IMR-90 (cell line): ENCODE measurements at regions not wholly inside any gene's neighbourhood (a gene's known extent, or its start where the extent isn't known, plus 50 kb on each side); places are given as distances from the start of the nearest gene placed in this dataset.

Experiments used
- ATAC-seq: fragments of 200-7000 bp; cut with Tn5 transposase; 2 replicates; pipeline ENCODE4 v1.9.1; 2020; ENCODE audit warnings: low read depth, mild to moderate bottlenecking, moderate library complexity
- BruUV-seq: library from RNA; stranded (reverse); fragments of 400-500 nt; replicated peaks from 2 replicates; lab custom pipeline; 2021; lab: Mats Ljungman, UMichigan
- CTCF ChIA-PET: fragments of 300-600 bp; formaldehyde crosslinking; extraction: SDS; loops from one replicate; lab custom pipeline; 2021; ENCODE audit warnings: antibody characterized with exemption; lab: Yijun Ruan, JAX
- POLR2A ChIA-PET: fragments of 300-600 bp; sonication (Branson Sonifier 250); formaldehyde crosslinking; loops from one replicate; lab custom pipeline; 2022; ENCODE audit warnings: antibody characterized with exemption; ENCODE audit not compliant: unreplicated experiment; lab: Charles Lee
- DNase-seq: peaks from one replicate; pipeline ENCODE4 v3.0.0; 2013
- H2AFZ ChIP-seq: replicated peaks from 2 replicates; pipeline ENCODE3; 2013; ENCODE audit warnings: low read length, mild to moderate bottlenecking; ENCODE audit not compliant: poor library complexity
- H2AK5ac ChIP-seq: 2 replicates; pipeline ENCODE4 v1.6.1; 2013; ENCODE audit warnings: low read depth, low read length, inconsistent platforms
- H2AK9ac ChIP-seq: replicated peaks from 2 replicates; pipeline ENCODE3; 2013; ENCODE audit warnings: mild to moderate bottlenecking, low read depth, low read length, moderate library complexity; ENCODE audit not compliant: poor library complexity
- H2BK120ac ChIP-seq: 2 replicates; pipeline ENCODE4 v1.6.1; 2013; ENCODE audit warnings: low read depth, low read length, inconsistent platforms
- H2BK15ac ChIP-seq: 3 replicates; pipeline ENCODE4 v1.6.1; 2013; ENCODE audit warnings: low read depth, low read length, inconsistent platforms
- H2BK20ac ChIP-seq: 2 replicates; pipeline ENCODE4 v1.6.1; 2013; ENCODE audit warnings: low read depth, mild to moderate bottlenecking, inconsistent platforms, low read length, moderate library complexity
- H2BK5ac ChIP-seq: 2 replicates; pipeline ENCODE4 v1.6.1; 2013; ENCODE audit warnings: mild to moderate bottlenecking, low read depth, low read length, inconsistent platforms; ENCODE audit not compliant: poor library complexity, severe bottlenecking
- H3K14ac ChIP-seq: replicated peaks from 2 replicates; pipeline ENCODE4 v1.6.1; 2013; ENCODE audit warnings: low read depth, low read length, inconsistent platforms
- H3K18ac ChIP-seq: 2 replicates; pipeline ENCODE4 v1.6.1; 2013; ENCODE audit warnings: low read depth, low read length, control low read depth
- H3K23ac ChIP-seq: 2 replicates; pipeline ENCODE4 v1.6.1; 2013; ENCODE audit warnings: low read depth, low read length, inconsistent platforms
- H3K27ac ChIP-seq: 2 replicates; pipeline ENCODE4 v1.5.1; 2013; ENCODE audit warnings: mild to moderate bottlenecking, control low read depth, low read length; ENCODE audit not compliant: insufficient read depth
- H3K27me3 ChIP-seq: 2 replicates; pipeline ENCODE4 v1.6.1; 2013; ENCODE audit warnings: low read length; ENCODE audit not compliant: control insufficient read depth, insufficient read depth
- H3K36me3 ChIP-seq: 2 replicates; pipeline ENCODE4 v1.6.1; 2013; ENCODE audit warnings: low read length, mixed read lengths; ENCODE audit not compliant: control insufficient read depth, insufficient read depth
- H3K4ac ChIP-seq: 2 replicates; pipeline ENCODE4 v1.6.1; 2013; ENCODE audit warnings: low read depth, low read length, inconsistent platforms
- H3K4me1 ChIP-seq: 2 replicates; pipeline ENCODE4 v1.6.1; 2013; ENCODE audit warnings: low read length, mixed read lengths; ENCODE audit not compliant: control insufficient read depth, insufficient read depth
- H3K4me2 ChIP-seq: 2 replicates; pipeline ENCODE4 v1.6.1; 2013; ENCODE audit warnings: low read depth, mild to moderate bottlenecking, control low read depth, low read length, moderate library complexity
- H3K4me3 ChIP-seq: 2 replicates; pipeline ENCODE4 v1.5.1; 2013; ENCODE audit warnings: low read depth, mild to moderate bottlenecking, control low read depth, low read length, moderate library complexity; ENCODE audit not compliant: insufficient read depth
- H3K56ac ChIP-seq: 2 replicates; pipeline ENCODE4 v1.6.1; 2013; ENCODE audit warnings: low read length, inconsistent platforms; ENCODE audit not compliant: insufficient read depth; ENCODE audit errors: extremely low read depth
- H3K79me1 ChIP-seq, 2 experiments: 2 replicates each; pipeline ENCODE4 v1.6.1; 2013; ENCODE audit warnings: low read length in 2 of 2, inconsistent platforms in 1 of 2, low read depth in 1 of 2
- H3K9ac ChIP-seq: 2 replicates; pipeline ENCODE4 v1.6.1; 2013; ENCODE audit warnings: low read depth, low read length, control low read depth
- H3K9me1 ChIP-seq: 2 replicates; pipeline ENCODE4 v1.6.1; 2013; ENCODE audit warnings: low read length, inconsistent platforms; ENCODE audit not compliant: insufficient read depth
- H3K9me3 ChIP-seq: 2 replicates; pipeline ENCODE4 v1.6.1; 2013; ENCODE audit warnings: low read length; ENCODE audit not compliant: control insufficient read depth, insufficient read depth
- H4K20me1 ChIP-seq: 2 replicates; pipeline ENCODE4 v1.6.1; 2013; ENCODE audit warnings: low read length, inconsistent platforms; ENCODE audit not compliant: insufficient read depth
- H4K5ac ChIP-seq: 2 replicates; pipeline ENCODE4 v1.6.1; 2013; ENCODE audit warnings: mild to moderate bottlenecking, low read depth, low read length, control low read depth
- H4K8ac ChIP-seq, 2 experiments: 2 replicates each; pipeline ENCODE4 v1.6.1; 2013; ENCODE audit warnings: low read depth in 2 of 2, low read length in 2 of 2, control low read depth in 1 of 2, inconsistent platforms in 1 of 2
- H4K91ac ChIP-seq: 2 replicates; pipeline ENCODE4 v1.6.1; 2013; ENCODE audit warnings: low read depth, low read length, inconsistent platforms; ENCODE audit not compliant: insufficient read depth
- BHLHE40 ChIP-seq: fragments of 150-350 bp; IDR thresholded peaks from 2 replicates; pipeline ENCODE4 v1.6.1; 2016; ENCODE audit warnings: mild to moderate bottlenecking, low read depth, low read length
- CEBPB ChIP-seq: IDR thresholded peaks from 2 replicates; pipeline ENCODE4 v1.6.1; 2012; ENCODE audit warnings: low read depth, low read length, improper control_type of control experiment
- CHD1 ChIP-seq: IDR thresholded peaks from 2 replicates; pipeline ENCODE4 v1.6.1; 2012; ENCODE audit warnings: low read depth, low read length, improper control_type of control experiment
- ELK1 ChIP-seq: fragments of 150-350 bp; IDR thresholded peaks from 2 replicates; pipeline ENCODE4 v1.6.1; 2016; ENCODE audit warnings: low read depth, mild to moderate bottlenecking, low read length, moderate library complexity, borderline replicate concordance
- FOS ChIP-seq: fragments of 150-350 bp; IDR thresholded peaks from 2 replicates; pipeline ENCODE4 v1.6.1; 2016; ENCODE audit warnings: low read depth, low read length
- MAFK ChIP-seq: IDR thresholded peaks from 2 replicates; pipeline ENCODE4 v1.6.1; 2012; ENCODE audit warnings: low read depth, low read length, improper control_type of control experiment
- MAZ ChIP-seq: IDR thresholded peaks from 2 replicates; pipeline ENCODE4 v1.6.1; 2012; ENCODE audit warnings: low read depth, mild to moderate bottlenecking, low read length, improper control_type of control experiment, moderate library complexity, borderline replicate concordance
- MXI1 ChIP-seq: IDR thresholded peaks from 2 replicates; pipeline ENCODE4 v1.6.1; 2012; ENCODE audit warnings: low read depth, mild to moderate bottlenecking, low read length, moderate library complexity, borderline replicate concordance
- NFE2L2 ChIP-seq: fragments of 150-350 bp; IDR thresholded peaks from 2 replicates; pipeline ENCODE4 v1.6.1; 2016; ENCODE audit warnings: low read depth, mild to moderate bottlenecking, low read length
- POLR2A ChIP-seq: IDR thresholded peaks from 2 replicates; pipeline ENCODE4 v1.6.1; 2012; ENCODE audit warnings: mild to moderate bottlenecking, low read depth, low read length
- RAD21 ChIP-seq: IDR thresholded peaks from 2 replicates; pipeline ENCODE4 v1.6.1; 2012; ENCODE audit warnings: low read length, improper control_type of control experiment
- RCOR1 ChIP-seq: IDR thresholded peaks from 2 replicates; pipeline ENCODE4 v1.6.1; 2012; ENCODE audit warnings: mild to moderate bottlenecking, low read length, improper control_type of control experiment; ENCODE audit not compliant: insufficient replicate concordance
- RFX5 ChIP-seq: IDR thresholded peaks from 2 replicates; pipeline ENCODE4 v1.8.0; 2012; ENCODE audit warnings: low read depth, mild to moderate bottlenecking, low read length, moderate library complexity
- SMC3 ChIP-seq: fragments of 150-350 bp; IDR thresholded peaks from 2 replicates; pipeline ENCODE4 v1.6.1; 2016; ENCODE audit warnings: low read depth, mild to moderate bottlenecking, antibody characterized with exemption, low read length, moderate library complexity
- whole genome bisulfite sequencing, 2 experiments: methylation state at CpG; one replicate each; pipeline versions ENCODE4 v1.1.5 to v1.1.7; 2013; ENCODE audit warnings: missing lambda C conversion rate in 2 of 2; ENCODE audit not compliant: insufficient read length in 1 of 2; ENCODE audit errors: extremely low coverage in 2 of 2; 5-methylcytosine and 5-hydroxymethylcytosine counted together
- dilution Hi-C: fragments of 300-500 bp; cut with HindIII; formaldehyde crosslinking; loops from one replicate; pipeline ENCODE4 v1.14.3; 2018; ENCODE audit warnings: low sequenced_read_pairs; ENCODE audit not compliant: unreplicated experiment
- in situ Hi-C: fragments of 300-500 bp; cut with MboI; formaldehyde crosslinking; loops from 3 replicates; pipeline ENCODE4 v1.14.3; 2019; ENCODE audit warnings: low sequenced_read_pairs, inconsistent platforms, mixed read lengths
- intact Hi-C: fragments of 100-400 bp; cut with micrococcal nuclease; formaldehyde crosslinking; loops from 2 replicates; pipeline ENCODE4 v1.10.0; 2022
- TF ChIP-seq, protein P1 (sequence below): conservative IDR thresholded peaks from 2 replicates; pipeline ENCODE4 v1.5.1; 2012; ENCODE audit warnings: mild to moderate bottlenecking, low read depth, low read length, improper control_type of control experiment
- TF ChIP-seq, protein P2 (sequence below): fragments of 150-350 bp; IDR thresholded peaks from 2 replicates; pipeline ENCODE4 v1.6.1; 2017; ENCODE audit warnings: mild to moderate bottlenecking, antibody characterized with exemption, low read length, low read depth

DNA sequence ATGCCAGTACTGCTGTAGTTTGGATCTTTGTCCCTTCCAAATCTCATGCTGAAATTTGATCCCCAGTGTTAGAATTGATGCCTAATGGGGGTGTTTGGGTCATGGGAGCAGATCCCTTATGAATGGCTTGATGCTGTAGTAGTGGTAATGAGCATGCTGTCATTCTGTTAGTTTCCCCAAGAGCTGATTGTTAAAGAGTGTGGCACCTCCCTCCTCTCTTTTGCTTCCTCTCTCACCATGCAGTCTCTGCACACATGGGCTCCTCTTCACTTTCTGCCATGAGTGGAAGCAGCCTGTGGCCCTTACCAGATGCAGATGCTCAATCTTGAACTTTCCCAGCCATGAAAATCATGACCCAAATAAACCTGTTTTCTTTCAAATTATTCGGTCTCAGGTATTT, 141.3 kb upstream of the DPPA4 start:
- Histone ChIP-seq H3K4me2 (no peak overlapping the region), H3K56ac (no peak overlapping the region), H4K91ac (no peak overlapping the region), H3K27ac (no peak overlapping the region), H2AK9ac (no peak overlapping the region), H2BK5ac (no peak overlapping the region), H2BK15ac (no peak overlapping the region), H3K4ac (no peak overlapping the region), H3K9me3 (peaks cover 4% of the 10 kb centered on the region; the same call in 1 of the 2 replicates), H2BK120ac (no peak overlapping the region), H3K79me1 (no peaks in the 10 kb centered on the region), H2BK20ac (no peak overlapping the region), H4K5ac (no peak overlapping the region), H3K9me1 (no peaks in the 10 kb centered on the region), H4K20me1 (no peaks in the 10 kb centered on the region), H2AFZ (no peak overlapping the region), H3K23ac (no peak overlapping the region), H3K4me1 (no peaks in the 10 kb centered on the region), H3K14ac (no peak overlapping the region), H2AK5ac (no peak overlapping the region), H3K27me3 (no peaks in the 10 kb centered on the region), H3K18ac (no peak overlapping the region), H4K8ac (no peak overlapping the region), H3K36me3 (no peaks in the 10 kb centered on the region), H3K4me3 (no peak overlapping the region), H3K9ac (no peak overlapping the region)
- intact Hi-C loops (no loop called here), in situ Hi-C loops (no loop called here), dilution Hi-C loops (no loop called here)
- no peak for ATAC-seq
- DNase-seq, result no peak
- no TSS peak for BruUV-seq
- ChIA-PET CTCF (no interaction called here), POLR2A (no interaction called here)
- WGBS, 2 experiments, result no CpG with 5 or more reads among the region's 1 CpG
- TF ChIP-seq MAZ (no peak), ELK1 (no peak), CHD1 (no peak), POLR2A (no peak), MXI1 (no peak), CEBPB (no peak), RFX5 (no peak), SMC3 (no peak), NFE2L2 (no peak), MAFK (no peak), RAD21 (no peak), FOS (no peak), BHLHE40 (no peak), RCOR1 (no peak)
- TF ChIP-seq, protein P1, sequence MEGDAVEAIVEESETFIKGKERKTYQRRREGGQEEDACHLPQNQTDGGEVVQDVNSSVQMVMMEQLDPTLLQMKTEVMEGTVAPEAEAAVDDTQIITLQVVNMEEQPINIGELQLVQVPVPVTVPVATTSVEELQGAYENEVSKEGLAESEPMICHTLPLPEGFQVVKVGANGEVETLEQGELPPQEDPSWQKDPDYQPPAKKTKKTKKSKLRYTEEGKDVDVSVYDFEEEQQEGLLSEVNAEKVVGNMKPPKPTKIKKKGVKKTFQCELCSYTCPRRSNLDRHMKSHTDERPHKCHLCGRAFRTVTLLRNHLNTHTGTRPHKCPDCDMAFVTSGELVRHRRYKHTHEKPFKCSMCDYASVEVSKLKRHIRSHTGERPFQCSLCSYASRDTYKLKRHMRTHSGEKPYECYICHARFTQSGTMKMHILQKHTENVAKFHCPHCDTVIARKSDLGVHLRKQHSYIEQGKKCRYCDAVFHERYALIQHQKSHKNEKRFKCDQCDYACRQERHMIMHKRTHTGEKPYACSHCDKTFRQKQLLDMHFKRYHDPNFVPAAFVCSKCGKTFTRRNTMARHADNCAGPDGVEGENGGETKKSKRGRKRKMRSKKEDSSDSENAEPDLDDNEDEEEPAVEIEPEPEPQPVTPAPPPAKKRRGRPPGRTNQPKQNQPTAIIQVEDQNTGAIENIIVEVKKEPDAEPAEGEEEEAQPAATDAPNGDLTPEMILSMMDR, result no peak
- TF ChIP-seq, protein P2, sequence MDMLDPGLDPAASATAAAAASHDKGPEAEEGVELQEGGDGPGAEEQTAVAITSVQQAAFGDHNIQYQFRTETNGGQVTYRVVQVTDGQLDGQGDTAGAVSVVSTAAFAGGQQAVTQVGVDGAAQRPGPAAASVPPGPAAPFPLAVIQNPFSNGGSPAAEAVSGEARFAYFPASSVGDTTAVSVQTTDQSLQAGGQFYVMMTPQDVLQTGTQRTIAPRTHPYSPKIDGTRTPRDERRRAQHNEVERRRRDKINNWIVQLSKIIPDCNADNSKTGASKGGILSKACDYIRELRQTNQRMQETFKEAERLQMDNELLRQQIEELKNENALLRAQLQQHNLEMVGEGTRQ, result no peak
